ENCODE measurements at regions not wholly inside any gene's neighbourhood (a gene's known extent, or its start where the extent isn't known, plus 50 kb on each side); places are given as distances from the start of the nearest gene placed in this dataset.
A peak's percentile ranks its signal among the peaks of the same experiment; 100 is the strongest.

GRCh38 chr5:167993771-167994170 lies 297.7 kb upstream of the WWC1 start:
- H3K27me3 ChIP-seq, result no peaks in the 10 kb centered on the region
- no peaks in the 10 kb centered on the region for H3K9me3 ChIP-seq (replicated peaks)
- no peaks in the 10 kb centered on the region for H3K36me3 ChIP-seq
- no peaks in the 10 kb centered on the region for H3K4me1 ChIP-seq
- H3K4me3 ChIP-seq, result no peak overlapping the region
- H3K27ac ChIP-seq, result no peak overlapping the region
- DNase-seq, result no peak

- Histone ChIP-seq H3K4me1 (no peaks in the 10 kb centered on the region), H3K27ac (no peak overlapping the region), H3K36me3 (no peaks in the 10 kb centered on the region), H3K4me3 (no peak overlapping the region), H3K27me3 (no peaks in the 10 kb centered on the region), H3K9me3 (replicated peaks) (no peaks in the 10 kb centered on the region)
- DNase-seq, result no peak
Measured at GRCh38 chr5:167995844-167996425, 295.5 kb upstream of the WWC1 start.

- Histone ChIP-seq H3K27me3 (no peaks in the 10 kb centered on the region), H3K4me1 (no peaks in the 10 kb centered on the region), H3K27ac (no peak overlapping the region), H3K36me3 (no peaks in the 10 kb centered on the region), H3K9me3 (replicated peaks) (no peaks in the 10 kb centered on the region), H3K4me3 (no peak overlapping the region)
- DNase-seq, result no peak
Measured at GRCh38 chr5:167998148-167998767, 293.2 kb upstream of the WWC1 start.

GRCh38 chr5:167999182-167999581 lies 292.3 kb upstream of the WWC1 start:
- DNase-seq, result no peak
- Histone ChIP-seq H3K36me3 (no peaks in the 10 kb centered on the region), H3K27me3 (no peaks in the 10 kb centered on the region), H3K4me3 (no peak overlapping the region), H3K9me3 (replicated peaks) (no peaks in the 10 kb centered on the region), H3K27ac (no peak overlapping the region), H3K4me1 (no peaks in the 10 kb centered on the region; the same call in 1 of the 2 replicates)

GRCh38 chr5:168001318-168001717 lies 290.1 kb upstream of the WWC1 start:
- no peaks in the 10 kb centered on the region for H3K27me3 ChIP-seq
- no peak overlapping the region for H3K4me3 ChIP-seq
- H3K4me1 ChIP-seq, result no peaks in the 10 kb centered on the region; the same call in 1 of the 2 replicates
- no peaks in the 10 kb centered on the region for H3K9me3 ChIP-seq (replicated peaks)
- no peak overlapping the region for H3K27ac ChIP-seq
- no peak for DNase-seq
- H3K36me3 ChIP-seq, result no peaks in the 10 kb centered on the region

- Histone ChIP-seq H3K4me1 (no peaks in the 10 kb centered on the region; the same call in 1 of the 2 replicates), H3K36me3 (no peaks in the 10 kb centered on the region), H3K27ac (no peak overlapping the region), H3K9me3 (replicated peaks) (no peaks in the 10 kb centered on the region), H3K4me3 (no peak overlapping the region), H3K27me3 (no peaks in the 10 kb centered on the region)
- no peak for DNase-seq
Measured at GRCh38 chr5:168002116-168002515, 289.3 kb upstream of the WWC1 start.

- no peaks in the 10 kb centered on the region for H3K9me3 ChIP-seq (replicated peaks)
- no peak for DNase-seq
- no peak overlapping the region for H3K27ac ChIP-seq
- no peaks in the 10 kb centered on the region for H3K36me3 ChIP-seq
- H3K4me1 ChIP-seq, result no peaks in the 10 kb centered on the region; the same call in 1 of the 2 replicates
- H3K4me3 ChIP-seq, result no peak overlapping the region
- no peaks in the 10 kb centered on the region for H3K27me3 ChIP-seq
Measured at GRCh38 chr5:168005093-168005492, 286.4 kb upstream of the WWC1 start.

GRCh38 chr5:168005936-168006335 lies 285.5 kb upstream of the WWC1 start:
- Histone ChIP-seq H3K27me3 (no peaks in the 10 kb centered on the region), H3K4me3 (no peak overlapping the region), H3K36me3 (no peaks in the 10 kb centered on the region), H3K4me1 (no peaks in the 10 kb centered on the region; the same call in 1 of the 2 replicates), H3K27ac (no peak overlapping the region; the same call in 1 of the 2 replicates), H3K9me3 (replicated peaks) (no peaks in the 10 kb centered on the region)
- no peak for DNase-seq

- Histone ChIP-seq H3K36me3 (no peaks in the 10 kb centered on the region), H3K4me1 (no peaks in the 10 kb centered on the region; the same call in 1 of the 2 replicates), H3K4me3 (peak overlapping the region; percentile 14; the same call in 1 of the 2 replicates), H3K27me3 (no peaks in the 10 kb centered on the region), H3K27ac (peak overlapping the region; percentile 32), H3K9me3 (replicated peaks) (no peaks in the 10 kb centered on the region)
- DNase-seq, result peak; percentile 41 to 56
Measured at GRCh38 chr5:168006456-168007130, 284.9 kb upstream of the WWC1 start.

- H3K4me3 ChIP-seq, result no peak overlapping the region
- H3K27me3 ChIP-seq, result no peaks in the 10 kb centered on the region
- no peaks in the 10 kb centered on the region for H3K9me3 ChIP-seq (replicated peaks)
- no peaks in the 10 kb centered on the region; the same call in 1 of the 2 replicates for H3K4me1 ChIP-seq
- no peak for DNase-seq
- no peaks in the 10 kb centered on the region for H3K36me3 ChIP-seq
- H3K27ac ChIP-seq, result no peak overlapping the region
Measured at GRCh38 chr5:168007286-168007685, 284.2 kb upstream of the WWC1 start.

GRCh38 chr5:168008555-168008954 lies 282.9 kb upstream of the WWC1 start:
- H3K27me3 ChIP-seq, result no peaks in the 10 kb centered on the region
- H3K9me3 ChIP-seq (replicated peaks), result no peaks in the 10 kb centered on the region
- no peak for DNase-seq
- H3K4me3 ChIP-seq, result no peak overlapping the region
- no peaks in the 10 kb centered on the region; the same call in 1 of the 2 replicates for H3K4me1 ChIP-seq
- H3K36me3 ChIP-seq, result no peaks in the 10 kb centered on the region
- H3K27ac ChIP-seq, result no peak overlapping the region

GRCh38 chr5:168011096-168011495 lies 280.3 kb upstream of the WWC1 start:
- no peaks in the 10 kb centered on the region for H3K9me3 ChIP-seq (replicated peaks)
- H3K4me3 ChIP-seq, result no peak overlapping the region
- H3K27ac ChIP-seq, result no peak overlapping the region
- no peak for DNase-seq
- H3K27me3 ChIP-seq, result no peaks in the 10 kb centered on the region
- H3K36me3 ChIP-seq, result no peaks in the 10 kb centered on the region
- H3K4me1 ChIP-seq, result no peaks in the 10 kb centered on the region; the same call in 1 of the 2 replicates

GRCh38 chr5:168012006-168012405 lies 279.4 kb upstream of the WWC1 start:
- H3K4me3 ChIP-seq, result no peak overlapping the region

GRCh38 chr5:168013546-168013945 lies 277.9 kb upstream of the WWC1 start:
- Histone ChIP-seq H3K27ac (no peak overlapping the region), H3K27me3 (no peaks in the 10 kb centered on the region), H3K9me3 (replicated peaks) (no peaks in the 10 kb centered on the region), H3K36me3 (no peaks in the 10 kb centered on the region), H3K4me3 (no peak overlapping the region), H3K4me1 (no peaks in the 10 kb centered on the region)
- DNase-seq, result peak in 1 of 2 experiments; percentile 7

More at GRCh38 chr5:168012006-168012405, 279.4 kb upstream of the WWC1 start:
- Histone ChIP-seq H3K9me3 (replicated peaks) (no peaks in the 10 kb centered on the region), H3K27ac (no peak overlapping the region), H3K4me1 (no peaks in the 10 kb centered on the region), H3K36me3 (no peaks in the 10 kb centered on the region), H3K27me3 (no peaks in the 10 kb centered on the region)
- DNase-seq, result no peak

GRCh38 chr5:168014433-168015123 lies 276.9 kb upstream of the WWC1 start:
- Histone ChIP-seq H3K4me1 (no peaks in the 10 kb centered on the region), H3K4me3 (no peak overlapping the region), H3K27me3 (no peaks in the 10 kb centered on the region), H3K9me3 (replicated peaks) (no peaks in the 10 kb centered on the region), H3K27ac (no peak overlapping the region), H3K36me3 (no peaks in the 10 kb centered on the region)
- no peak for DNase-seq
